GM21515 (cell line): ENCODE measurements at regions not wholly inside any gene's neighbourhood (a gene's known extent, or its start where the extent isn't known, plus 50 kb on each side); places are given as distances from the start of the nearest gene placed in this dataset.
"Not testable (repeated sequence)": the region's sequence is repeated elsewhere in the genome, so short reads cannot be mapped to it uniquely, and the experiment has no call there.

Source experiments
- ATAC-seq: cut with Tn5 transposase; IDR thresholded peaks from one replicate; pipeline ENCODE4 v1.9.1; 2021; ENCODE audit not compliant: unreplicated experiment

- no peak for ATAC-seq
Observed at GRCh38 chr3:182487143-182487542, 306.2 kb upstream of the ATP11B start.

GRCh38 chr3:182487611-182488010, 305.7 kb upstream of the ATP11B start:
- no peak for ATAC-seq

GRCh38 chr3:182490596-182491491, 302.5 kb upstream of the ATP11B start:
- ATAC-seq: no peak

GRCh38 chr3:182491577-182491976, 301.7 kb upstream of the ATP11B start:
- ATAC-seq: no peak

GRCh38 chr3:182492536-182492935, 300.8 kb upstream of the ATP11B start:
- ATAC-seq: no peak

GRCh38 chr3:182500289-182500688, 293.0 kb upstream of the ATP11B start:
- ATAC-seq: no peak

- no peak for ATAC-seq
Observed at GRCh38 chr3:182501856-182502255, 291.4 kb upstream of the ATP11B start.

GRCh38 chr3:182503401-182503800, 289.9 kb upstream of the ATP11B start:
- ATAC-seq: no peak

- ATAC-seq: no peak
Observed at GRCh38 chr3:182508919-182509711, 284.2 kb upstream of the ATP11B start.

- no peak for ATAC-seq
Observed at GRCh38 chr3:182509844-182510460, 283.4 kb upstream of the ATP11B start.

GRCh38 chr3:182514236-182514964, 278.9 kb upstream of the ATP11B start:
- ATAC-seq: no peak

- ATAC-seq: no peak
Observed at GRCh38 chr3:182516597-182517336, 276.5 kb upstream of the ATP11B start.

GRCh38 chr3:182519569-182519968, 273.7 kb upstream of the ATP11B start:
- ATAC-seq: no peak

- no peak for ATAC-seq
Observed at GRCh38 chr3:182521339-182521738, 272.0 kb upstream of the ATP11B start.

GRCh38 chr3:182523424-182523823, 269.9 kb upstream of the ATP11B start:
- not testable (repeated sequence) for ATAC-seq

- ATAC-seq: no peak
Observed at GRCh38 chr3:182523836-182524235, 269.5 kb upstream of the ATP11B start.

- ATAC-seq: no peak
Observed at GRCh38 chr3:182524711-182525401, 268.4 kb upstream of the ATP11B start.

GRCh38 chr3:182525766-182526374, 267.4 kb upstream of the ATP11B start:
- ATAC-seq: no peak

GRCh38 chr3:182527745-182528144, 265.6 kb upstream of the ATP11B start:
- no peak for ATAC-seq
